HG03108 (cell line): ENCODE measurements at regions not wholly inside any gene's neighbourhood (a gene's known extent, or its start where the extent isn't known, plus 50 kb on each side); places are given as distances from the start of the nearest gene placed in this dataset.
"Not testable (repeated sequence)": the region's sequence is repeated elsewhere in the genome, so short reads cannot be mapped to it uniquely, and the experiment has no call there.

Experiments
- ATAC-seq: cut with Tn5 transposase; IDR thresholded peaks from one replicate; pipeline ENCODE4 v1.9.1; 2021; ENCODE audit warnings: moderate library complexity; ENCODE audit not compliant: unreplicated experiment

DNA sequence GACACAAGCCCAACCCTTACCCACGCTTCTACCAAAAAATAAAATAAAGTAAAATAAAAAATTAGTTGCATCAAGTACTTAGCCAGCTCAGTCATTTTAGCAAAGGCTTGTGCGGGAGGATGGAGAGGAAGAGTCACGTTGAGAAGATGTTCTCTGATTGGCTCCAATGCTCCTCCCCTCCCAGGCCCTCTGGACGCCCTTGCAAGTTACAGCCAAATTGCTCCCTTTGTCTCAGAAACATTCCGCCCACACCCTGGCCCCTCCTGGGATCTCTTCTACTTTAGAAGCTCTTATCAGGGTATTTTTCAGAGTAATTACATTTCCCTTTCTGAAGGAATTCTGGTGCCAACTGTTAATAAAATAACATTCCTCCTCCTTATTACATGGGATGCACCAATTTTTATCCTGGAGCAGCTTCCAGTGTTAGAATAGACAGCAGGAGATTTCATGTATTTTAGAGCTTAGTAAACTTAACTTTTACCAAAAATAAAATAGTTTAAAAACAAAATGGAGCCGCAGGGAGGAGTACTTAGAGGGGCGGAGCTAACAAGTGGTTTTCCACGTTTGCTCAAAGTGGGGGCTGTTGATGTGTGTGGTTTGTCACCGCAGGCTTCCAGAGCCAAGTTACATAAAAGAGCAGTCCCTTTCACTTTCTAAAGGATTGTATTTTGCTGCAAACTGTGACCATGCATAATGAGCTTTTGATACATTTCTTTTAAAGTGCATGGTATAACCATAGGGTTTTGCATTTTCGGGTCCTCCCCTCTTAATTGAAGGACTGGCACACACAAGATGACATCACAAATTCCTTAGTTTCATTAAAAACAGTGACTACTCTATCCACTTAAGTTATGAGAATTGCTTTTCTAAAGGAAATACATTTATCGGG lies 71.7 kb upstream of the RAP1B start:
- ATAC-seq, result no peak

DNA sequence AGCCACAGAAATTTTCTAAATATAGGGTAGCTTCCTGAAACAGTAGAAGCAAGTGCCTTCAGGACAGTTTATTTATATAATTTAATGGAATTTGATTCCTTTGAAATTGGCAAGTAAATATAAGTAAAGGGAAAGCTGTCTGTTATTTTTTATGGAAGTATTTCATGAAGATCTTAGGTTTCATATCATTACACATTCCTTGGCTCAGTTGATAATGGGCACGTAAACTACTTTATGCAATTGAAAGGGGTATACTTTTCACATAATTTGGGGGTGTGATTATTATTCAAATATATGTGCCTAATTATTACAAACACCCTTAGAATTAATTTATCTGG lies 71.1 kb upstream of the RAP1B start:
- no peak for ATAC-seq

DNA sequence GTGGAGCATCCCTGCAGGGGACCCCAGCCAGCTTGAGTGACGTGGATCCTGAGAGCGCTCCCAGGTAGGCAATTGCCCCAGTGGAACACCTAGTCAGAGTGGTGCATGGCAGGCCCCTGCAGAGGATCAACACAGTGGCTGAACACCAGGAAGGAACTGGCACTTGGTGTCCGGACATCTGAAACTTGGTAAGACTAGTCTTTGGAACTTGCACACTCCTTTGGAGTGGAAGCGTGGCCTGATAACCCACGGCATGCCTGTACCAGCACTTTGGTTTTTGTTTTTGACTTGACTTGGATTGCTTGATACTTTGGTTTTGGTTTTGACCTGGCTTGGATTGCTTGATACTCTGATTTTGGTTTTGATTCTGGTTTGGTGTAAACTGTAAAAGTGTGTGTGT lies 69.9 kb upstream of the RAP1B start:
- ATAC-seq, result not testable (repeated sequence)

DNA sequence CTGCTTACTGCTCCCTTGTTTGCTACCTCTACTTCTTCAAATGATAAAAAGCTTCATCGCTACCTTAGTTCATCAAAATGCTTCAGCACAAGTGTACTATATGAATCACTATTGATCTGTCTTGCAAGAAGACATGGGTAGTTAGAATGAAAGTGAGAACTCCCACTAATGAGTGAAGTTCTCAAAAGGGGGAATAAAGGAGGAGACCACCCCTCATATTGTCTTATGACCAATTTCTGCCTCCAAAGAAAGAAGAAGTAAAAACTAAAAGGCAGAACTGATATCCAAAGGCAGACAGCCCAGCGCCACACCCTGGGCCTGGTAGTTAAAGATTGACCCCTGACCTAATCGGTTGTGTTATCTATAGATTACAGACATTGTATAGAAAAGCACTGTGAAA lies 63.4 kb upstream of the RAP1B start:
- ATAC-seq, result not testable (repeated sequence)

DNA sequence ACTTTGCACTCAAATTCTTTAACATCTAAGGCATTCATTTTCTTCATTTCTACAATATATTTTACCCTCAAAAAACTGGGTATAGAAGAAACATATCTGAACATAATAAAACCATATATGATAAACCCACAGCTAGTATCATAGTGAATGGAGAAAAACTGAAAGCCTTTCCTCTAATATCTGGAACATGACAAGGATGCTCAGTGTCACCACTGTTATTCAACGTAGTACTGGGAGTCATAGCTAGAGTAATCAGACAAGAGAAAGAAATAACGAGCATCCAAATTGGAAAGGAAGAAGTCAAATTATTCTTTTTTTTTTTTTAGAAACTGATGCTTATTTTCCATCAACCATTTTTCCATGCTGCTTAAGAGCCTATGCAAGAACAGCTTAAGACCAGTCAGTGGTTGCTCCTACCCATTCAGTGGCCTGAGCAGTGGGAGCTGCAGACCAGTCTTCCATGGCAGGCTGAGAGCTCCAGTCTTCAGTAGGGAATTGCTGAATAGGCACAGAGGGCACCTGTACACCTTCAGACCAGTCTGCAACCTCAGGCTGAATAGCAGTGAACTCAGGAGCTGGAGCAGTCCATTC lies 58.0 kb upstream of the RAP1B start:
- ATAC-seq, result not testable (repeated sequence)

DNA sequence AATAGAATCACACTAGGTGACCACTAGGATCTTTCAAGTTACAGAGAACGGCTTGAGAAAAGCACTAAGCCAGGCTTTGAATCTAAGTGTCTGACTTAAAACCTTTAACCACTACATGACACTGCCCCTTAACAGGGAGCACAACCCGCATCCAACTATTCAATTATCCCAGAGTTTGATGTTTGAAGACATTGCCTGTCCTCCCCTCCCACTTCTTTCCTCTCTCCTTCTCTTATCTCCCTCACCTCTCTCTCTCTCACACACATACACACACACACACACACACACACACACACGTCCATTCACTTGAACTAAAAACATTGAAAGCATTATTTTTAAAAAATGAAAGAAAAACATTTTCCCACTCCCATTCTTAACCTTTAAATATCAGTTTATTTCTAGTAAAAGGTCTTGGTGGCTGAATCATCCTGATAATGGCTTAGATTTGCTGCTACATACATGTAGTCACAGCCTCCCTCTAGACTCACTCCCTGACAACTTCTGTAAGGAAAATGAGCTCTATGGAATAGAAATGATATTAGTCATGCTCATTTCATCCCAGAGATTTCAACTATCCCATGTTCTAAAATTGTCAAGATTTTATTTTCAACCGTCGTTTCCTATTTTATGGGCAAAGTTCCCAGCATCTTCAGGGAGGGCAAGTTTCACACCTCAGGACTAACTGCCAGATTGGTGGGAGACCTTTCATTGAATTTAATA lies 53.5 kb upstream of the RAP1B start:
- ATAC-seq, result no peak

DNA sequence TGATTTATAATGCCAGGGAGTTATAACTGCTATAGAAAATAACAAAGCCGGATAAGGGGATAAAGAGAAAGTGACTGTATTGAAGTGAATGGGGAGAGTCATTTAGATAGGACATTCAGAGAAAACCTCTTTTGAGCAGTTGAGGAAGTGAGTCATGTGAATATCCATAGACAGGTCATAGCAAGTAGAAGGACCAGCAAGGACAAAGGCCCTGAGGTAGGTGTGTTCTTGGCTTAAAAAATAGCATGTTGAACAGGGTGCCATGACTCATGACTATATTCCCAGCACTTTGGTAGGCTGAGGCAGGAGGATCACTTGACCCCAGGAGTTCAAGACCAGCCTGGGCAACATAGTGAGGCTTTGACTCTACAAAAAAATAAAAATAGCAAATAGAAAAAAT lies 51.5 kb upstream of the RAP1B start:
- ATAC-seq, result no peak

DNA sequence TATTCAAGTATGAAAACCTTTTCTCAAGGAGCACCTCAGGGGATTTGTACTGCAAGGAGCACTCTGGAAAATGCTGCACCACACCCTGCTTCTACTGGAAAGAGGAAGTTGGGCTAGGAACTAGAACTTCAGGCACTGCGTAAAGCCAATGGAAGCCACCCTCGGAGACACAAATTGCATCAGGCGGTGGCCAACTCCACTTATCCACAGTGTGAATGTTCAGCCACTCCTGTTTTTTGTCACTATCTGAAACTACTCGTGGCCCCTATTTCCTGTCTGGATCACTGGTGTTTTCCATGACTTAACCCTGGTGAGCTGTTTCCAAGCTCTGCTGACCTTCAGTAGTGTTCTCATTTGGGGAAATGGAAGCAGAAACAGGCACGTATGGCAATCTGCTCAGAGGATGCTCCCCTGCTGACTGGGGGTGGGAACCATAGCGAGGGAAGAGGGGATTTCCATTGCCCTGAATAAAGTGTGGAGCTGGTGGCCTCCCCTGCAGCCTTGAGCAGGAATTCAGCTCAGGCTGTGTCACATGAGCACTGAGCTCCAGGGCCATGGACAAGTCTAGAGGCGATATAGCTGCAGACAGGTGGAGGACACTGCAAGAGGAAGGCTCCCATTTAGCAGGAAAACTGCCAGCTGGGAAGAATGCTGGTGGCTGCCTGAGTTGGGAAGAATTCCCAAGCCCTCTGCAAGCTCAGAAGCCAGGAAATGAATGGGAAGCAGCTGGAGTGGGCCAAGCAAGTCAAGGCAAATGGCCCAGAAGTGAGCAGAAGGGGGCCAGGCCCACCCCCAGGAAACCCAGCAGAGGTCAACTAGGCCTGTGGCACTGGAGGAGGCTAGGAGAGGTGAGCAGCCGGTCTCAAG lies 50.5 kb upstream of the RAP1B start:
- no peak for ATAC-seq

DNA sequence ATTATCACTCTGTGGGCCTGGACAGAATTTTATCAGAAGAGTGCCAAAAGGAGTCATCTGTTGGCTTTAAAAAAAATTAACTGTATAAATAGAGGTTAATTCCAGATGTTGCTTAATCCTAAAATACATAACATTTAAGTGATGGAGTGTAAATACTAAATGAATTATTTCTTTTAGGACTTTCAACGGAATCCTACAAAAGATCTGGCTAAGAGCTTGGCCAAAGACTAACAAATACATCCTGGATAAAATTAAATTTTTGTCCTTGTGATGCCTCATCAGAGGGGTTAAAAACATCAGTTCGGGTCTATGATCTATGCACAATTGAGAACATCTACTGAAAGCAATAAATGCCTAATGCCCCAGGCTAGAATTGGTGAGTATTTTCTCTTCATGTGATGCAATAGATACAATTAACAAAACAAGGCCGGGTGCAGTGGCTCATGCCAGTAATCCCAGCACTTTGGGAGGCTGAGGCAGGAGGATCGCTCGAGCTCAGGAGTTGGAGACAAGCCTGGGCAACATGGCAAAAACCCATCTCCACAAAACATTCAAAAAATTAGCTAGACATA lies 49.8 kb upstream of the RAP1B start:
- ATAC-seq, result no peak
